NCI-H526 treated with DMSO at 0.1 percent for 48 hours (cell line): ENCODE measurements at regions not wholly inside any gene's neighbourhood (a gene's known extent, or its start where the extent isn't known, plus 50 kb on each side); places are given as distances from the start of the nearest gene placed in this dataset.

ENCODE experiments used
- DNase-seq: peaks from one replicate; lab custom pipeline; 2025; lab: John Stamatoyannopoulos, UW

DNA sequence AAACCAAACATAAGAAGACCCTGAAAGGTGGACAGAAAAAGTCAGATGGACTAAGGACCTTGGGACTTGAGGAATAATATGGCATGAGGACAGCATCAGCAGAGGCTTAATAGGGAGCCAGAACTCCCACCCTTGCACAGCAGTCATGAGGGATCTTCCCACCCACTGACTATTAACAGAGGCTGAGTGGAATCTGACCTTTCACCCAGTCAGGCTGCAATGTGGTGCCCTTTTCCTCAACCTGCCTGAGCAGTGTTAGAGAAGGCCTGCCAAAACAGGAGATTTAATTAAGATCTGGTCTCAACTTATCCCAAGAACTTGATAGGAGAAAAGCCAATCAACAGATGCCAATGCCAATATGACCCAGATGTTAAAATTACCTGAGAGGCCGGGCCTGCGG is 481.9 kb downstream of the KDM4C start:
- no peak for DNase-seq

DNA sequence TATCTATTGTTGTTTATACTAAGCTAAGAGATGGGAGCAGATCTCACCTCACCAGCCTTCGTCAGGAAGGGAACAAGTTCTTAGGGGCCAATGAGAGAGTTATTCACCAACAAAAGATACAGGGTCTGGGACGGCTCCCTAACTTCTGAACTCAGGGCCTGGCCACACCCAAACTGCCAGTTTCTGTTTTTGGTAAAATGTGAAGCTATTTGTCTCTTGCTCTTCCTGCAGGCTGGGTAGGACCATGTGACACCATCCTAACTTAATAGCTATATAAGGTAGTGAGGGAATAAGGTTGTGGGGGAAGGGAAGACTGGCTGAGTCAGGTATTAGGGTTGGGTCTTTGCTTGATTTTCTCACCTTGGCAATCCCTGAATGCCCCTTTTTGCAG is 480.5 kb downstream of the KDM4C start:
- DNase-seq: no peak

DNA sequence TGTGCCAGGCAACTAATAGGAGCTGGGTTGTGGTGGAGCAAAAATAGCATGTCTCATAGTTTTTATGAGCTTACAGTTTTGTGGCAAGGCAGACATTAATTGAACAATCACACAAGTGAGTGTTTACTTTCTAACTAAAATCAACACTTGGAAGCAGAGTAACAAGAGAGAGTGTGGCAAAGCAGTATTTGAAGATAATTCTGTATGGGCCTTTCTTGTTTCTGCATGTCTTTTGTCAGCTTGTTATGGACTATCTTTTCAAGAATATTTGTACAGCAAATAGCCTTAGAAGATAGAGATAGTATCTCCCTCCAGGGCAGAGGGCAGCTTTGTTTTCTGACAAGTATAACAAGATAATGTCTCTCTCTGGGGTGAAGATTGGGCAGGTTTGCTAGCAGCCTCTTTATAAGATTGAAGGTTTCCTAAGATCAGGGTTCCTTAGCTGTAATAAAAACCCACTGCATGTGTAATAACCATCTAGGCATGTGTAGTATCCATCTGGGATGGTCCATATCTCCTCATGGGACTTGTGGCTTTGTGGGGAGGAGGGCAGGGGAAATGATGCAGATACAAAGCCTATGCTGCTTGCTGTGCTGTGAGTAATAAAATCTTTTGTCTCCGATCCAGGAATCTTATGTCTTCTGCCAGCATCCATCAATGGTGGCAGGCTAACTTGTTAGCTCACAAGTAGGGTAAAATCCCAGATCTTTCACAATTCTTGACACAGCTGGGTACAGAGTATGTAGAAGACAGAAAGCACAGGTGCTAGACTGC is 479.9 kb downstream of the KDM4C start:
- DNase-seq: no peak

DNA sequence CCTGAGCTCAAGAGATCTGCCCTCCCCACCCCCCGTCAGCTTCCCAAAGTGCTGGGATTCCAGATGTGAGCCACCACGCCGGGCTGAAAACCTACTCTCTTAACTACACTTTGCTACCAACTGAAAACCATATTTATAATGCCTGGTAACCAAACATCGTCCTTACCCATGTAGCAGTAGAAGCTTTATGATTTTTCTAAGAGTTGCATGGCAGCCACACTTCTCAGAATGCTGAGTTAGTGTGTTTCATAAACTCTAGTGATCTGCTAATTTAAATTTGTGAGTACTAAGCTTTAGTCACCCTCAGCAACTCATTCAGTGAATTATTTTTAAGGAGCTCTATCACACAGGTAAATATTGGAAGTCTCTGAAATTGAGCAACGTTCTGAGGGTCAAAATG is 478.4 kb downstream of the KDM4C start:
- DNase-seq: no peak

DNA sequence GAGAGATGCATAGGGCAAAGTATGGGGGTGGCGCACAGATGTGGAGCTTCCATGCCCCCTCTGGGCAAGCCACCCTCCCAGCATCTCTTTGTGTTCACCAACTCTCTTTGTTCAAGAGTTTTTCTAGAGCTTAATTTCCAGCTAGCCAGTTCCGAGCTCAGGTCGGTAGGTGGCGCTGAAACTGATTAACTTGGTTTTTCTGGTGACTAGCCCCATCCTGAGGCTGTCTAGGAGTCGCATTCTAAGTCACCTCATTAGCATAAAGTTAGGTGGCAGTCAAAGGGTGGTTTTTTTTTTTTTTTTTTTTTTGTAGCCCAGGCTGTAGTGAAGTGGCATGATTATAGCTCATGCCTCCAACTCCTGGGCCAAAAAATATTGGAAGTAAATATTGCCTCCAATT is 476.4 kb downstream of the KDM4C start:
- DNase-seq: no peak

DNA sequence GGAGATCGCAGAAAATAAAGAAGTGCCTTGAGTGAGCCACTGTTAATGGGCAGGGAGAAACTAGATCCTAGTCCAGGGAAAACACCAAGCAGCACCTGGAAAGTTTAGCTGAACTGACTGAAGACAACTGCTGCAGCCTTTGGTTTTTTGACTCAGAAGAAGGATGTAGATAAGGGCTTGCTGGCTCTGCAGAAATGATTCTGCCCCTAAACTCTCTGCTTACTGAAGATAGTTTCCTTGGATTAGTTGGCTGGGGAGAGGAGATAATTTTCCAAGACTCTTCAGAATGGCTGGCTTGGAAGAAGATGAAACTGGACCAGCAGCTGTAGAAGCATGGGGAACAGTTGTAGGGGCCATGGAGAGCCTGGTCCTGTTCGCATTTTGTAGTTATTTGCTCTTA is 471.8 kb downstream of the KDM4C start:
- no peak for DNase-seq

DNA sequence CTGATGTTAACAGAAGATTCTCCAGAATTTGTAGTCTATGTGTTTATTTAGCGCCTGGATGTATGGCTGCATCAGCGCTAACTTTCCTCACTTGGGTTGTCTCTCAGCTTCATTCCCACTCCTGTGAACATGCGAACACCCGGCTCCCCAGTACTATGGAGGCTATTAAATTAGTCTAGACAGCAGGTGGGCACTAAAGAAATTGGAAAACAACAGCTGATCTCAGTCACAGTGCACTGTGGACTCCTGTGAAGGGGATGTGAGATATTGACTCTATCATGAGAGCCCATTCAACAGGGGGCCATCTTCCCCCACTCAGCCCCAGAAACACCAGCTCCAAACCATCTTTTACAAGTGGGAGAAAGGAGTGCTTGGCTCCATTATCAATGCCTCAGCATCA is 471.0 kb downstream of the KDM4C start:
- no peak for DNase-seq

DNA sequence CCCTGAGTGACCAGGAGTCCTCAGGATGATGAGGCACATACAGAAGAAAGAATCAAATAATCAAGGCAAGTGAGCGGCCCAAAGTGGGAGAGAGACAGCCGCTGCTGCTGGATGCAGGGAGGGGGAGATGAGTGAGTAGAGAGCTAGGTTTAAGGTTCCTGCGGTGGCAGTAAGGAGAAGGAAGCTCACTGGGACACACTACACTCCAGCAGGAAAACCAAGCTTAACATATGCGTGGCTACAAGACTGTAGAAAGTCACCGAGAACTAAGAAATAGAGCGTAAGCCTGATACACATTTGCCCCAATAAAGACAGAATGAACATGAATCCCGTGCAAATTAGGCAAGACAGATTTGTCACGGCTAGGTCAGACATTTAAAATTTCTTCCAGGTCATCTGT is 470.2 kb downstream of the KDM4C start:
- DNase-seq: no peak

DNA sequence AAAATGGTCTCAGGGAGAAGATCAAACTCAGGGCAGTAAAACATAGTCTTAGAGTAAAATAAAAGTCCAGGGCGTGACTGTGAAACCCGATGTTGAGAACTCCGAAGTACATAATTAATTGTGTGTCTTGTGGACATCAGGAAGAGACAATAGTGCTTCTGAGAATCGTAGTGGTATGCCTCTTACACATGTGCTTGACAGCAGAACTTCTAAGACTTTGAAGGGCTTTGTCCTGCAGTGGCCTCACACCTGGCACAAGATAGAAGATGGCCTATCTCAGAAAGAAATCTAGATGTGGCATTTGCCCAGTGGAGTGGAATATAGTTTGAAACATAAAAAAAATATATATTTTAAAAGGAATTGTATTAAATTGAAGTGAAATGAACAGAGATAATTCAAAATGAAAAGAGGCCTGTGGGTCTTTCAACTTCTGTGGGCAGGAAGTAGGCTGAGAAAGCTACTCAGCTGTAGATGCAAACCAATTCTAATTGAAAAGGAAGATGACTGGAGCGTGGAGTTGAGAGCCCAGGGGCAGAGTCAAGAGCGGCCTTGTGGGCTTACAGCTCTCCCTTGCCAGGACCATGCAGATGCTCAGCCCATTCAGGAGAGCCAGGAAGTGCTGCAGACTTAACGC is 468.4 kb downstream of the KDM4C start:
- no peak for DNase-seq
